IMR-90 (cell line): ENCODE measurements at regions not wholly inside any gene's neighbourhood (a gene's known extent, or its start where the extent isn't known, plus 50 kb on each side); places are given as distances from the start of the nearest gene placed in this dataset.

Experiments used
- ATAC-seq: fragments of 200-7000 bp; cut with Tn5 transposase; 2 replicates; pipeline ENCODE4 v1.9.1; 2020; ENCODE audit warnings: low read depth, mild to moderate bottlenecking, moderate library complexity
- BruUV-seq: library from RNA; stranded (reverse); fragments of 400-500 nt; replicated peaks from 2 replicates; lab custom pipeline; 2021; lab: Mats Ljungman, UMichigan
- CTCF ChIA-PET: fragments of 300-600 bp; formaldehyde crosslinking; extraction: SDS; loops from one replicate; lab custom pipeline; 2021; ENCODE audit warnings: antibody characterized with exemption; lab: Yijun Ruan, JAX
- POLR2A ChIA-PET: fragments of 300-600 bp; sonication (Branson Sonifier 250); formaldehyde crosslinking; loops from one replicate; lab custom pipeline; 2022; ENCODE audit warnings: antibody characterized with exemption; ENCODE audit not compliant: unreplicated experiment; lab: Charles Lee
- DNase-seq: peaks from one replicate; pipeline ENCODE4 v3.0.0; 2013
- H2AFZ ChIP-seq: replicated peaks from 2 replicates; pipeline ENCODE3; 2013; ENCODE audit warnings: low read length, mild to moderate bottlenecking; ENCODE audit not compliant: poor library complexity
- H2AK5ac ChIP-seq: 2 replicates; pipeline ENCODE4 v1.6.1; 2013; ENCODE audit warnings: low read depth, low read length, inconsistent platforms
- H2AK9ac ChIP-seq: replicated peaks from 2 replicates; pipeline ENCODE3; 2013; ENCODE audit warnings: mild to moderate bottlenecking, low read depth, low read length, moderate library complexity; ENCODE audit not compliant: poor library complexity
- H2BK120ac ChIP-seq: 2 replicates; pipeline ENCODE4 v1.6.1; 2013; ENCODE audit warnings: low read depth, low read length, inconsistent platforms
- H2BK15ac ChIP-seq: 3 replicates; pipeline ENCODE4 v1.6.1; 2013; ENCODE audit warnings: low read depth, low read length, inconsistent platforms
- H2BK20ac ChIP-seq: 2 replicates; pipeline ENCODE4 v1.6.1; 2013; ENCODE audit warnings: low read depth, mild to moderate bottlenecking, inconsistent platforms, low read length, moderate library complexity
- H2BK5ac ChIP-seq: 2 replicates; pipeline ENCODE4 v1.6.1; 2013; ENCODE audit warnings: mild to moderate bottlenecking, low read depth, low read length, inconsistent platforms; ENCODE audit not compliant: poor library complexity, severe bottlenecking
- H3K14ac ChIP-seq: replicated peaks from 2 replicates; pipeline ENCODE4 v1.6.1; 2013; ENCODE audit warnings: low read depth, low read length, inconsistent platforms
- H3K18ac ChIP-seq: 2 replicates; pipeline ENCODE4 v1.6.1; 2013; ENCODE audit warnings: low read depth, low read length, control low read depth
- H3K23ac ChIP-seq: 2 replicates; pipeline ENCODE4 v1.6.1; 2013; ENCODE audit warnings: low read depth, low read length, inconsistent platforms
- H3K27ac ChIP-seq: 2 replicates; pipeline ENCODE4 v1.5.1; 2013; ENCODE audit warnings: mild to moderate bottlenecking, control low read depth, low read length; ENCODE audit not compliant: insufficient read depth
- H3K27me3 ChIP-seq: 2 replicates; pipeline ENCODE4 v1.6.1; 2013; ENCODE audit warnings: low read length; ENCODE audit not compliant: control insufficient read depth, insufficient read depth
- H3K36me3 ChIP-seq: 2 replicates; pipeline ENCODE4 v1.6.1; 2013; ENCODE audit warnings: low read length, mixed read lengths; ENCODE audit not compliant: control insufficient read depth, insufficient read depth
- H3K4ac ChIP-seq: 2 replicates; pipeline ENCODE4 v1.6.1; 2013; ENCODE audit warnings: low read depth, low read length, inconsistent platforms
- H3K4me1 ChIP-seq: 2 replicates; pipeline ENCODE4 v1.6.1; 2013; ENCODE audit warnings: low read length, mixed read lengths; ENCODE audit not compliant: control insufficient read depth, insufficient read depth
- H3K4me2 ChIP-seq: 2 replicates; pipeline ENCODE4 v1.6.1; 2013; ENCODE audit warnings: low read depth, mild to moderate bottlenecking, control low read depth, low read length, moderate library complexity
- H3K4me3 ChIP-seq: 2 replicates; pipeline ENCODE4 v1.5.1; 2013; ENCODE audit warnings: low read depth, mild to moderate bottlenecking, control low read depth, low read length, moderate library complexity; ENCODE audit not compliant: insufficient read depth
- H3K56ac ChIP-seq: 2 replicates; pipeline ENCODE4 v1.6.1; 2013; ENCODE audit warnings: low read length, inconsistent platforms; ENCODE audit not compliant: insufficient read depth; ENCODE audit errors: extremely low read depth
- H3K79me1 ChIP-seq, 2 experiments: 2 replicates each; pipeline ENCODE4 v1.6.1; 2013; ENCODE audit warnings: low read length in 2 of 2, inconsistent platforms in 1 of 2, low read depth in 1 of 2
- H3K9ac ChIP-seq: 2 replicates; pipeline ENCODE4 v1.6.1; 2013; ENCODE audit warnings: low read depth, low read length, control low read depth
- H3K9me1 ChIP-seq: 2 replicates; pipeline ENCODE4 v1.6.1; 2013; ENCODE audit warnings: low read length, inconsistent platforms; ENCODE audit not compliant: insufficient read depth
- H3K9me3 ChIP-seq: 2 replicates; pipeline ENCODE4 v1.6.1; 2013; ENCODE audit warnings: low read length; ENCODE audit not compliant: control insufficient read depth, insufficient read depth
- H4K20me1 ChIP-seq: 2 replicates; pipeline ENCODE4 v1.6.1; 2013; ENCODE audit warnings: low read length, inconsistent platforms; ENCODE audit not compliant: insufficient read depth
- H4K5ac ChIP-seq: 2 replicates; pipeline ENCODE4 v1.6.1; 2013; ENCODE audit warnings: mild to moderate bottlenecking, low read depth, low read length, control low read depth
- H4K8ac ChIP-seq, 2 experiments: 2 replicates each; pipeline ENCODE4 v1.6.1; 2013; ENCODE audit warnings: low read depth in 2 of 2, low read length in 2 of 2, control low read depth in 1 of 2, inconsistent platforms in 1 of 2
- H4K91ac ChIP-seq: 2 replicates; pipeline ENCODE4 v1.6.1; 2013; ENCODE audit warnings: low read depth, low read length, inconsistent platforms; ENCODE audit not compliant: insufficient read depth
- NFE2L2 ChIP-seq: fragments of 150-350 bp; IDR thresholded peaks from 2 replicates; pipeline ENCODE4 v1.6.1; 2016; ENCODE audit warnings: low read depth, mild to moderate bottlenecking, low read length
- RAD21 ChIP-seq: IDR thresholded peaks from 2 replicates; pipeline ENCODE4 v1.6.1; 2012; ENCODE audit warnings: low read length, improper control_type of control experiment
- SMC3 ChIP-seq: fragments of 150-350 bp; IDR thresholded peaks from 2 replicates; pipeline ENCODE4 v1.6.1; 2016; ENCODE audit warnings: low read depth, mild to moderate bottlenecking, antibody characterized with exemption, low read length, moderate library complexity
- WGBS, 2 experiments: methylation state at CpG; one replicate each; pipeline versions ENCODE4 v1.1.5 to v1.1.7; 2013; ENCODE audit warnings: missing lambda C conversion rate in 2 of 2; ENCODE audit not compliant: insufficient read length in 1 of 2; ENCODE audit errors: extremely low coverage in 2 of 2; 5-methylcytosine and 5-hydroxymethylcytosine counted together
- dilution Hi-C: fragments of 300-500 bp; cut with HindIII; formaldehyde crosslinking; loops from one replicate; pipeline ENCODE4 v1.14.3; 2018; ENCODE audit warnings: low sequenced_read_pairs; ENCODE audit not compliant: unreplicated experiment
- in situ Hi-C: fragments of 300-500 bp; cut with MboI; formaldehyde crosslinking; loops from 3 replicates; pipeline ENCODE4 v1.14.3; 2019; ENCODE audit warnings: low sequenced_read_pairs, inconsistent platforms, mixed read lengths
- intact Hi-C: fragments of 100-400 bp; cut with micrococcal nuclease; formaldehyde crosslinking; loops from 2 replicates; pipeline ENCODE4 v1.10.0; 2022
- TF ChIP-seq, protein P1 (sequence below): fragments of 150-350 bp; IDR thresholded peaks from 2 replicates; pipeline ENCODE4 v1.6.1; 2016; ENCODE audit warnings: low read depth, mild to moderate bottlenecking, low read length, moderate library complexity, borderline replicate concordance

DNA sequence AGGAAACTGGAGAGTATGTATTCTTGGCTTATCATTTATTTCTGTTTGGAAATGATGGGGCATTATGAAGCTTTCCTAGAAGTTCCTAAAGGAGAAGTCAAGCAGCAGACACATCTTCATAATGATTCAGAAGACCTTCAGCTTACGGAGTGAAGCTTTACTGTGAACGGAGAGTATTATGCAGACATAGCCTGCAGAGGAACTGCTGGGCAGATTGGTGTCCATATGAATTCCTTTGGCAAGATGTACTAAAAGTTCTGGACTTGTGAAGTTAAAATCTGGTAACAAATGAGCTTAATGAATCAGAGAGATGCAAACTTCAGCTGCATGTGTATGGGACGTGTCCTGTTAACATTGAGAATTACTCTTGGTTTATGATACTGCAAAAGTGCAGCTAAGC, 60.1 kb downstream of the NABP1 start:
- Histone ChIP-seq H2AK5ac (no peak overlapping the region), H4K20me1 (no peaks in the 10 kb centered on the region), H2BK5ac (no peak overlapping the region), H3K9me1 (no peaks in the 10 kb centered on the region), H2BK15ac (no peak overlapping the region), H3K36me3 (no peaks in the 10 kb centered on the region), H3K9ac (no peak overlapping the region), H2AK9ac (no peak overlapping the region), H3K14ac (no peak overlapping the region), H3K56ac (no peak overlapping the region), H2BK20ac (no peak overlapping the region), H2BK120ac (no peak overlapping the region), H3K23ac (no peak overlapping the region), H3K4me1 (no peaks in the 10 kb centered on the region), H3K79me1 (no peaks in the 10 kb centered on the region), H3K4me2 (no peak overlapping the region), H3K18ac (no peak overlapping the region), H4K8ac (no peak overlapping the region), H3K9me3 (no peaks in the 10 kb centered on the region), H2AFZ (no peak overlapping the region), H3K27me3 (peaks cover 7% of the 10 kb centered on the region), H3K4ac (no peak overlapping the region), H3K4me3 (no peak overlapping the region), H4K91ac (no peak overlapping the region), H4K5ac (no peak overlapping the region), H3K27ac (no peak overlapping the region)
- dilution Hi-C loops: no loop called here
- no peak for ATAC-seq
- TF ChIP-seq, protein P1, sequence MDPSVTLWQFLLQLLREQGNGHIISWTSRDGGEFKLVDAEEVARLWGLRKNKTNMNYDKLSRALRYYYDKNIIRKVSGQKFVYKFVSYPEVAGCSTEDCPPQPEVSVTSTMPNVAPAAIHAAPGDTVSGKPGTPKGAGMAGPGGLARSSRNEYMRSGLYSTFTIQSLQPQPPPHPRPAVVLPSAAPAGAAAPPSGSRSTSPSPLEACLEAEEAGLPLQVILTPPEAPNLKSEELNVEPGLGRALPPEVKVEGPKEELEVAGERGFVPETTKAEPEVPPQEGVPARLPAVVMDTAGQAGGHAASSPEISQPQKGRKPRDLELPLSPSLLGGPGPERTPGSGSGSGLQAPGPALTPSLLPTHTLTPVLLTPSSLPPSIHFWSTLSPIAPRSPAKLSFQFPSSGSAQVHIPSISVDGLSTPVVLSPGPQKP: no peak
- TF ChIP-seq RAD21 (no peak), SMC3 (no peak), NFE2L2 (no peak)
- in situ Hi-C loops: no loop called here
- WGBS, 2 experiments: no CpG with 5 or more reads among the region's 3 CpGs
- POLR2A ChIA-PET: no interaction called here
- CTCF ChIA-PET: no interaction called here
- intact Hi-C loops: no loop called here
- no TSS peak for BruUV-seq
- DNase-seq: no peak
